ENCODE measurements at regions not wholly inside any gene's neighbourhood (a gene's known extent, or its start where the extent isn't known, plus 50 kb on each side); places are given as distances from the start of the nearest gene placed in this dataset.

GRCh38 chr16:63813862-63814261, 1308.0 kb downstream of the CDH11 start:
- TF ChIP-seq EP300 (IDR thresholded peaks at IDR 0.05; ENCODE audit: low read depth), result no peak
- TF ChIP-seq CTCF (IDR thresholded peaks at IDR 0.05), result no peak
- no peak for TF ChIP-seq POLR2A (IDR thresholded peaks at IDR 0.05)

All from transverse colon (tissue), 3 donors.